NCI-H2196 treated with DMSO at 0.1 percent for 48 hours (cell line): ENCODE measurements at regions not wholly inside any gene's neighbourhood (a gene's known extent, or its start where the extent isn't known, plus 50 kb on each side); places are given as distances from the start of the nearest gene placed in this dataset.
"Not testable (repeated sequence)": the region's sequence is repeated elsewhere in the genome, so short reads cannot be mapped to it uniquely, and the experiment has no call there.

ENCODE experiments used
- DNase-seq: peaks from one replicate; lab custom pipeline; 2025; ENCODE audit not compliant: unreplicated experiment; lab: John Stamatoyannopoulos, UW

GRCh38 chr11:16542353-16542752, 186.0 kb upstream of the SOX6 start:
- DNase-seq = no peak

- DNase-seq = no peak
These were observed 180.2 kb upstream of the SOX6 start for GRCh38 chr11:16536513-16536912.

GRCh38 chr11:16528639-16529038, 172.3 kb upstream of the SOX6 start:
- DNase-seq = no peak

- DNase-seq = no peak
These were observed 171.3 kb upstream of the SOX6 start for GRCh38 chr11:16527525-16528246.

- DNase-seq = no peak
These were observed 170.6 kb upstream of the SOX6 start for GRCh38 chr11:16526947-16527346.

GRCh38 chr11:16520713-16521112, 164.4 kb upstream of the SOX6 start:
- not testable (repeated sequence) for DNase-seq

- DNase-seq = no peak
These were observed 156.5 kb upstream of the SOX6 start for GRCh38 chr11:16512899-16513241.

GRCh38 chr11:16512198-16512898, 156.0 kb upstream of the SOX6 start:
- DNase-seq = no peak

GRCh38 chr11:16511116-16512114, 155.1 kb upstream of the SOX6 start:
- DNase-seq = no peak

- DNase-seq = no peak
These were observed 149.1 kb upstream of the SOX6 start for GRCh38 chr11:16505481-16505880.

GRCh38 chr11:16503891-16504290, 147.5 kb upstream of the SOX6 start:
- DNase-seq = not testable (repeated sequence)

GRCh38 chr11:16494918-16495691, 138.8 kb upstream of the SOX6 start:
- DNase-seq = no peak

GRCh38 chr11:16484434-16484833, 128.1 kb upstream of the SOX6 start:
- DNase-seq = no peak

GRCh38 chr11:16474659-16475058, 118.3 kb upstream of the SOX6 start:
- DNase-seq = no peak

- DNase-seq = no peak
These were observed 113.6 kb upstream of the SOX6 start for GRCh38 chr11:16469968-16470367.

- no peak for DNase-seq
These were observed 112.5 kb upstream of the SOX6 start for GRCh38 chr11:16468735-16469453.

- no peak for DNase-seq
These were observed 104.2 kb upstream of the SOX6 start for GRCh38 chr11:16460508-16460907.

- DNase-seq = no peak
These were observed 100.0 kb upstream of the SOX6 start for GRCh38 chr11:16456366-16456765.

- DNase-seq = no peak
These were observed 98.0 kb upstream of the SOX6 start for GRCh38 chr11:16454289-16454863.
